ENCODE measurements at regions not wholly inside any gene's neighbourhood (a gene's known extent, or its start where the extent isn't known, plus 50 kb on each side); places are given as distances from the start of the nearest gene placed in this dataset.

- TF ChIP-seq FOXM1 (IDR thresholded peaks at IDR 0.05; ENCODE audit: borderline replicate concordance) (no peak), ELF4 (IDR thresholded peaks at IDR 0.05) (no peak), FOXK2 (IDR thresholded peaks at IDR 0.05) (no peak), SP1 (IDR thresholded peaks at IDR 0.05) (no peak), LEF1 (IDR thresholded peaks at IDR 0.05; ENCODE audit: borderline replicate concordance) (no peak), FOXA1 (IDR thresholded peaks at IDR 0.05) (no peak), BHLHE40 (IDR thresholded peaks at IDR 0.05; ENCODE audit: borderline replicate concordance) (no peak), ARNT (IDR thresholded peaks at IDR 0.05) (no peak), HDGF (IDR thresholded peaks at IDR 0.05; ENCODE audit: borderline replicate concordance) (no peak)
- TF ChIP-seq, protein P1, sequence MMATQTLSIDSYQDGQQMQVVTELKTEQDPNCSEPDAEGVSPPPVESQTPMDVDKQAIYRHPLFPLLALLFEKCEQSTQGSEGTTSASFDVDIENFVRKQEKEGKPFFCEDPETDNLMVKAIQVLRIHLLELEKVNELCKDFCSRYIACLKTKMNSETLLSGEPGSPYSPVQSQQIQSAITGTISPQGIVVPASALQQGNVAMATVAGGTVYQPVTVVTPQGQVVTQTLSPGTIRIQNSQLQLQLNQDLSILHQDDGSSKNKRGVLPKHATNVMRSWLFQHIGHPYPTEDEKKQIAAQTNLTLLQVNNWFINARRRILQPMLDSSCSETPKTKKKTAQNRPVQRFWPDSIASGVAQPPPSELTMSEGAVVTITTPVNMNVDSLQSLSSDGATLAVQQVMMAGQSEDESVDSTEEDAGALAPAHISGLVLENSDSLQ (IDR thresholded peaks at IDR 0.05): no peak
These were observed 496.5 kb upstream of the B3GAT1 start for GRCh38 chr11:134908583-134908982.
